GM19463 (cell line): ENCODE measurements at regions not wholly inside any gene's neighbourhood (a gene's known extent, or its start where the extent isn't known, plus 50 kb on each side); places are given as distances from the start of the nearest gene placed in this dataset.
"Not testable (repeated sequence)": the region's sequence is repeated elsewhere in the genome, so short reads cannot be mapped to it uniquely, and the experiment has no call there.

Source experiments
- ATAC-seq: cut with Tn5 transposase; IDR thresholded peaks from one replicate; pipeline ENCODE4 v1.9.1; 2021; ENCODE audit warnings: mild to moderate bottlenecking, moderate library complexity; ENCODE audit not compliant: unreplicated experiment

DNA sequence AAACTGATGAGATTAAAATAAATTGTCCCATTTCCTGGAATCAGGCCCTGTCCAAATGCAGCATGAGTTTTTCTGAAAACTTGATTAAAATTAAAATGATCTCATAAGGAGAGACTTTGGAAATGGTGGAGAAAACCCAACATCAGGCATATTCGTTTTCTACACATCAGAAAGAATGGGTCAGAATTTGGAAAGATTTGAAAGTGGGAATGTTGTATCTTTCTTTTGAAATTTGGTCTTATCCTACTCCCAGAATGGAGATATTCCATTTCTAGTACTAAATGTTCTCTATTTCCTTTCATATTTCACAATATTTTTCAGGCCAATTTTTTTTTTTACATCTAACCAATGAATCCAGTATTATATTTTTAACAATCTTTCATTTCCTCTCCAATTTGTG, 223.9 kb upstream of the RXFP2 start:
- no peak for ATAC-seq

DNA sequence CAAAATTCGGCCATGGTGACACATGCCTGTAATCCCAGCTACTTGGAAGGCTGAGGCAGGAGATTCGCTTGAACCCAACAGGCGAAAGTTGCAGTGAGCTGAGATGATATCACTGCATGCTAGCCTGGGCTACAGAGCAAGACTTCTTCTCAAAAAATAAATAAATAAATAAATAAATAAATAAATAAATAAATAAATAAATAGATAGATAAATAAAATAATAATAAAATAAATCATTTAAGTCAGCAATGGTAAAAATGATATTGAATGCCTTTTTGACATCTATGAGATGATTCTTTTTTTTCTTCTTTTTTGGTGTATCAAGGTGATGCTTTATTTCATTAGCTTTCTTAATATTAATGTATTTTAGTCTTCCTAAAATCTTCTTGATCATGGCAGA, 221.7 kb upstream of the RXFP2 start:
- ATAC-seq: no peak

DNA sequence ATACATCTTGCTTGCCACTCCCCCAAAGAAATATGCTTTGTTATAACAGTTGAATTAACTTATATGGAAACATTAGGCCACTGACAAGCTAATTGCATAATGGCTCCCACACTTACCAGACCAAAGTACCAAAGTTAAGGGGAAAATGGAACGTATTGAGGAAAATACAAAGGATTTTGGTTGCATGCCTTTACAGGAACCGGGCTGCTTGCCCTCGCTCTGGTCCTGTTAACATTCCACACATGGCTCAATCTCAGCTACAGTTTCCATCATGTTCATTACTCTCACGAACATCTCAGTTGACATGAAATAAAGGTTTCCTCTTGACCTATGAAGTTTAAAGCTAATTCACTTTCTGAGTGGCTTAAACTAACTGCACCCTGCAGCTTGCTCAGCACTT, 220.7 kb upstream of the RXFP2 start:
- ATAC-seq: no peak

DNA sequence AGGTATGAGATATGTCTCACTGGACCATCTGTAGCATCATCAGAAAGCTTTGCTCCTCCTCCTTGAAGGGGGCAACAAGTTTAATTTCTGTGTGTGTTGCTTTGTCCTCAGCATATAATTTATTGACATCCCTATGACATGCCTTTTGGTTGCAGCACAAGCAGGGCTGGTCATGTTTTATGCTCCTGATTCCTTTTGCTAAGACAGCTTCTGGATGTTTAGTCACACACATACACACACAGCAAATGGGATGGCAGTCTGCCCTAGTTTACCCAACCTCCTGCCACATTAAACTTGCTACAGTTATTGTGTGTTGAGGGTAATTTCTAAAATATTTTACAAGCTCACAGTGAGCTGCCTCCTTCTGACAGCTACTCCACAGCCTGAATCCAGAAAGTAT, 217.9 kb upstream of the RXFP2 start:
- ATAC-seq: no peak

- no peak for ATAC-seq
Observed at GRCh38 chr13:31522396-31522795, 216.9 kb upstream of the RXFP2 start.

GRCh38 chr13:31528176-31528575, 211.2 kb upstream of the RXFP2 start:
- ATAC-seq: no peak

- no peak for ATAC-seq
Observed at GRCh38 chr13:31528758-31529157, 210.6 kb upstream of the RXFP2 start.

DNA sequence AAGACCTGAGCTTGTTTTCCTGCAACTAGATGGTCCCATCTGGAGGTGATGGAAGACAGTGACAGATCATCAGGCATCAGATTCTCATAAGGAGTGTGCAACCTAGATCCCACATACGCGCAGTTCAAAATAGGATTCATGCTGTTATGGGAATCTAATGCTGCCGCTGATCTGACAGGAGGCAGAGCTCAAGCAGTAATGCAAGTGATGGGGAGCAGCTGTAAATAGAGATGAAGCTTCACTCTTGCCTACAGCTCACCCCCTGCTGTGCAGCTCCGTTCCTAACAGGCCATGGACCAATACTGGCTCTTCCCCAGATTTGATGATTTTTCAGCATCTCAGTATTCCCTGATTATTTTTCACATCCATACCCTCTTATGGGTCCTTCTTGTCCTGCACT, 208.4 kb upstream of the RXFP2 start:
- ATAC-seq: no peak

- ATAC-seq: no peak
Observed at GRCh38 chr13:31537052-31537451, 202.3 kb upstream of the RXFP2 start.

GRCh38 chr13:31538067-31539042, 201.0 kb upstream of the RXFP2 start:
- no peak for ATAC-seq

GRCh38 chr13:31540281-31540680, 199.0 kb upstream of the RXFP2 start:
- ATAC-seq: no peak

- no peak for ATAC-seq
Observed at GRCh38 chr13:31543190-31543589, 196.1 kb upstream of the RXFP2 start.

GRCh38 chr13:31545616-31546015, 193.7 kb upstream of the RXFP2 start:
- ATAC-seq: no peak

DNA sequence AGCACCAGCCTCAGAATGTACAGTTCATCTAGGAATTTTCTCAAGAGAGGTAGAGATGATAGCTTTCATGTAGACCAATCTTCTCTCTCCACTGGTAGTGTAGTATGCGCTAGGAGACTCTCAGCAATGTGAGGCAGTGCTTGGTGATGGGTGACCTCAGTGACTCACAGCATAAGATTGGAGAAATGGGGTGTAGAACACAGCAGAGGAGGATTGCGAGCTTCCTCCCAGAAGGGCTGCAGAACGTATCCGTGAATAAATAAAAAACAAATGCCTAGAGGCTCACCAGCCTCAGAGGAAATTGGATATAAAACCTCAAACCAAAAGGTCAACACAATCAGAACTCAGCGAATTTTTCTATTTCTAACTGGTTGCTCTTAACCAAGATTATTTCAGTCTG, 182.9 kb upstream of the RXFP2 start:
- no peak for ATAC-seq

GRCh38 chr13:31584221-31584620, 155.1 kb upstream of the RXFP2 start:
- not testable (repeated sequence) for ATAC-seq

GRCh38 chr13:31587698-31588266, 151.5 kb upstream of the RXFP2 start:
- ATAC-seq: no peak

GRCh38 chr13:31588316-31588715, 151.0 kb upstream of the RXFP2 start:
- ATAC-seq: no peak

- ATAC-seq: no peak
Observed at GRCh38 chr13:31588893-31589292, 150.4 kb upstream of the RXFP2 start.

GRCh38 chr13:31591642-31592233, 147.6 kb upstream of the RXFP2 start:
- no peak for ATAC-seq

GRCh38 chr13:31594056-31594455, 145.3 kb upstream of the RXFP2 start:
- no peak for ATAC-seq

- ATAC-seq: no peak
Observed at GRCh38 chr13:31595563-31595962, 143.8 kb upstream of the RXFP2 start.

DNA sequence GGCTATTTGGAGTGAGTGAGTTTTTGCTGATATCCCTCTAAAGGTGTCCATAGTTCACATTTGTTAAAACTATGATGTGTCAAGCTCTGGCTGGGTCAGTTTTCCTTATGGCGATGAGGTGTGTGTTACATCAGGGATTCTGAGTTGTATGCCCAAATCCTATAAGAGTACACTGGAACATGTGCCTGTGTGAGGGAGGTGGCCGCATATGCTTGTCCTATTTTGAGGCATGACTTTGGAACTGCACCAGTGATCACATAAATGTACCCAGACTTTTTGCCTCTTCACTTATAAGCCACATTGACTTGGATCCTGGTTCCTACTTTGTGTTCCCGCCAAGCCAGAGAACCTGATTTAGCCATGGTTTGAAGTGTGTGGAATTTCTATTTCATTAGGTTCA, 140.3 kb upstream of the RXFP2 start:
- no peak for ATAC-seq
